HG03432 (cell line): ENCODE measurements at regions not wholly inside any gene's neighbourhood (a gene's known extent, or its start where the extent isn't known, plus 50 kb on each side); places are given as distances from the start of the nearest gene placed in this dataset.

Experiments
- ATAC-seq: cut with Tn5 transposase; IDR thresholded peaks from one replicate; pipeline ENCODE4 v1.9.1; 2021; ENCODE audit warnings: mild to moderate bottlenecking, moderate library complexity; ENCODE audit not compliant: unreplicated experiment

DNA sequence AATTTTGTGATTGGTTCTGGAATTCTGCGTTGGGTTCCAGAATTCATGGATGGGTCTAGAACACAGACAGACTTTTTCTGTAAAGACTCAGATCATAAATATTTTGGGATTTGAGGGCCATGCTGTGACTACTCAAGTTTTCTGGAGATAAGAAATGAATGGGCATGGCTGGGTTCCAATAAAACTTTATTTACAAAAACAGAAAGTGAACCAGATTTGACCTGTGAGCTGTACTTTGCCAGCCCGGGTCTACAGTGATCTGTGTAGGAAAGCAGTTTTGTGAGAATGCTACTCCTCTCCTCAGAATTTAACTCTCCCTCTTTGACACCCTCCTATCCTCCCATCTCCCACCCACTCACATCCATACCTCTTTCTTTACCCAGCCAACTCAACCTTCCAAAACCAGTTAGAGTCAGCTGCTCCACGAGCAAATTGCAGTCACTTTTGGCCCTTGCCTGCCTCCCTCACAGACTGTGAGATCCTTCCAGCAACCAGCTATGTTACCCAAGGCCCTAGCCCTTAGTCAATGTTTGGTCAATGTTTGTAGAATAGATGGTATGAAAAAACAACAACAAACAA is 312.8 kb upstream of the ZMIZ1 start:
- no peak for ATAC-seq

DNA sequence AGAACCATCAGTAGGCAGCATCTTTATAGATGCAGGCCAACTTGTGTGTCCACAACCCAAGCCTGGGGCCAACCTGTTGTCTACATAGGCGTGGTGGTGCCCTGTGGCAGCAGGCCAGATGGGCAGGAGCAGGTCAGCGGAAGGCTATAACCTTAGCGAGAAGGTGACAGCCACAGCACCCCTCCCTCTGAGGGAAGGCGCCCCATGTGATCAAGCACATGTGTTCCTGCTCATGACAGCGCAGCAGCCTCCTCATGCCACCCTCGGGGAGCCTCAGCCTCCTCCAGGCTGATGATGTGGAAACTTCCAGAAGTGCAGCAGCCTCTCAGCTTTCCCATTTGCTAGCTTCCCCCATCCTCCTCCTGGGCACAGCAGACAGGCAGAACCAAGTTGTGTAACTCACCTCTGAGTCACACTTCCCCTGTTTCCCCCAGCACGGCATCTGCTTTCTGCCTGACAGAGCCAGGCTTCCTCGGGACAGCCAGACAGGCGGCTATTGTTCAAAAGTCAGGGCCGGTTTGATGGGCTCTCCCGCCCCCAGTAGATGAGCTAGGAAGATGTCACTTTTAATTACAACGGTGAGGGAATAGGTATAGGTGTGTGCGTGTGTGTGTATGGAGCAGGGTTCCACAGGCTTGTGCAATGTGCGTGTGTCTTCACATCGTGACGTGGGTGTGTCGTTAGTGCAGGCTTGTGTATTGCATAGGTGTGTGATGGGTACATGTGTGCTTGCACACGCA is 312.0 kb upstream of the ZMIZ1 start:
- ATAC-seq: peak; percentile 48

DNA sequence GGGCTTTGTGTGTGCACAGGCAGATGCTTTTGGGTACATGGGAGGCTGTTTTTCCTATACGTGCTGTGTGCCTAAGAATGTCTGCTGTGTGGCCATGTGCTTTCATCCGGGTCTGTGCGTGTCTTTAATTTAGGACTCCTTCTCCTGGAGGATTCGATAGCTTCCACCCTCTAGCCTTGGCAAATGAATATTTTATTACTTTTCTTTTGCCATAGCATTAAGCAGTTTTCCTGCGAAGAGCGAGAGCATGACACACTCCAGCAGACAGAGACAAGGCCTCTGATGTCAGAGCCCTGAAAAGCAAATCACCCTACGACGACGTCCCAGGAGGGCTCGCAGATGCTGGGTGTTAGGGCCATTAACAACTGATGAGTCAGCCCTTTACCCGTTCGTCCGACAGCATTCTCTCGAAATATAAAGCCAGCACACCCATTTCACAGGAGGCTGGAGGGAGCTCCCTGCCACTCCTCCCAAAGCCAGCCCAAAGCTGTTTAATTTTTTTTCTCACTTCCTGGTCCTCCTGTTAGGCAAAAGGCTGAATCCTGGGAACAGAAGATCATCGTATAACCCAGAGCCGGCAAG is 311.3 kb upstream of the ZMIZ1 start:
- ATAC-seq: no peak

DNA sequence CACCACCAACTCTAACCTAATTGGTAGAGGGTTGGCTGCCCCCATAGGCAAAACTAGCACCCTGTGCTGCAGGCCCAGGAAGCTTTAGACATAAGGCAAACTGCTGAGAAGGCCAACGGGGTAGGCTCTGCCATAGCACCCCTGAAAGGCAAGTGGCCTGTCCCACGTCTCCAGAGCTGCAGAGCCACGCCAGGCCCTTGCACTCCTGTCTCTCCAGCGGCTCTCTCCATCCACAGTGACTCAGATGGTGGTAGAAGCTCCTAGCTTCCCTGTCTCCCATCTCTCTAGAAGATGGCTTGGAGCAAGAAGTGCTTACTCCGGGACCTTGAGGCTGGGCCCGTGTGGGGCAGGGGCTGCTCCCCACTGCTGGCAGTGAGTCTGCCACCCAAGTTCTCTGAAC is 310.6 kb upstream of the ZMIZ1 start:
- ATAC-seq: no peak

DNA sequence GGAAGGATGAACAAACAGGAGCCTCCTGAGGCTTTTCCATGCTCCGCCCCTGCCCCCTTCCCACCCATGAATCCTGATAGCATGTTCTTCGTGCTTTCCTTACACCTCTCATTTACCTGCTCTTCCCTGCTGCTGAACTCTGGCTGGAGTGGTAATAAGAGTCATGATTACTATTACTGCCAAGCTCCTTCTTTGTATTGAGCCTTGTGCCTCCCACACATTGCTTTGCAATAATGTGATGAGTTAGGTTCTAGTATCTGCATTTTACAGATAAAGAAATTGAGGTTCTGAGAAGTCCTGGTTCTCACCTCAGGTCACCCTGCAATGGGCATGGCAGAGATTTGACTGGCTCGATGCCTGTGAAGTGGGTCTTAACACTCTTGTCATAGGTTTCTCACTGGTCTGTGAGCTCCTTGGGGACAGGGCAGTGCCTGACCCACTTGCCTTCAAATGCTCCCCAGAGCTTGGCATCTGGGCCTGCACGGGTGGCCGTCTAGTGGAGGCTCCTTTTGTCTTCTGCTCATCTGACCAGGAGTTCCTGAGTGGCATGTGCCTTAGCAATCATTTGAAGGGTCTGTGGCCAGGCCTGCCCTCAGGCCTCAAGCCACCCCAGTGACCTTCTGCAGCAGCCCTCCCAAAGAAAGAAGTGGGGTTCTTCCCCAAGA is 309.2 kb upstream of the ZMIZ1 start:
- ATAC-seq: no peak

DNA sequence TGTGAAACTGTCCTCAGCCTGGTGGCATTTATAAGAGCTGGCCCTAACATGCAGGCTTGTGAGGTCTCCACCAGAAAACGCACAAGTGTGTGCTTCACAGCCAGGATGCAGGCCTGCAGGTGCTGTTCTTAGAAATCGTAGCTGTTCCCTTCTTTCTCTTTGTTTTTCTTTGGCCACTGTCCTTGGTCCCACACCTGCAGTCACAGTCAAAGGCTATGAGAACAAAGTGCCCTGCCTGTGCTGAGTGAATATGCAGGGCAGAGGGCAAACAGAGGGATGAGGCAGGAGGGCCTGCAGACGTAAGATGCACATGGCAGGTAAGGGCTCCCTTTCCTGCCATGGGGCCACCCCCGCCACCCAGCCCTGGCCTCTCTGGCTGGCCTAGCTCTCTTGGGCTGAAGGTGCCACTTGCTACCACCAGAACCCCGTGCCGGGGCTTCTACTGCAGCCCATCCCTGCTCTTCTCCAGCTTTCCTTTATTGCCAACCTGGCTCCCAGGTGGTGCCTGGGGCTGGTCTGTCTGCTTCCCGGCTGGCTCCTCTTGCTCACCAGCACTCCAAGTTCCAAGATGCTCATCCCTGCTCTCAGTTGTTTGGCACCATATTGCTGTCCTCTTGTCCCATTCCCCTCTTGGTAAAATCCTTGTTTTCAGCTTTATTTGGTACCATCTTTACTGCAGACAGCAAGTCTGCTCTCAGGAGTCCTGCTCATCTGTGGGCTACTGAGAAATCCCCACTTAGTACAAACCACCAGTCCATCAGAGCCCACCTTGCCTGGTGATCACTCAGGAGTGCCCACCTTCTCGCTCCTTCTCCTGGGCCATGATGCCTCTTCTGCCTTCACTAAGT is 308.1 kb upstream of the ZMIZ1 start:
- ATAC-seq: no peak

DNA sequence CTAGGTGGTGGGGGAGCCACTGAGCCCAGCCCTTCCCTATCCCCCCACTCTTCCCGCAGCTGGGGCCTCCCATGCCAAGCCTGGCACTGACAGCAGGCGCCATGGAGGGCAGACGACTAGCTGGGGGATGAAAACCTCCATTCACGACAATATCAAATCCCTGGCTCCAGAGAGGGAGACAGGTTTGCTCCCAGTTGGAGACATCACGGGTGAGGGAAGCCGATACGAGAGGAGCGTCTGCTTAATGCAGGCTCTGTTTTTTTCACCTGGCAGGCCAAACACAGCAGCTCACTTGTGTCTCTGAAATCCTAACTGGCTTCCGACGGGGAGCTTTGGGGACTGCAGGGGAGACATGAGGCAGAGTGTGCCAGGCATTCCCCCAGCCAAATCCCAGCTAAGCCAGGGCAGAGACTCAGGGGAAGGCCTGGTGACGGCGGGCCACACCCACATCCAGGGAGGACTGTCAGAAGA is 307.4 kb upstream of the ZMIZ1 start:
- ATAC-seq: no peak

DNA sequence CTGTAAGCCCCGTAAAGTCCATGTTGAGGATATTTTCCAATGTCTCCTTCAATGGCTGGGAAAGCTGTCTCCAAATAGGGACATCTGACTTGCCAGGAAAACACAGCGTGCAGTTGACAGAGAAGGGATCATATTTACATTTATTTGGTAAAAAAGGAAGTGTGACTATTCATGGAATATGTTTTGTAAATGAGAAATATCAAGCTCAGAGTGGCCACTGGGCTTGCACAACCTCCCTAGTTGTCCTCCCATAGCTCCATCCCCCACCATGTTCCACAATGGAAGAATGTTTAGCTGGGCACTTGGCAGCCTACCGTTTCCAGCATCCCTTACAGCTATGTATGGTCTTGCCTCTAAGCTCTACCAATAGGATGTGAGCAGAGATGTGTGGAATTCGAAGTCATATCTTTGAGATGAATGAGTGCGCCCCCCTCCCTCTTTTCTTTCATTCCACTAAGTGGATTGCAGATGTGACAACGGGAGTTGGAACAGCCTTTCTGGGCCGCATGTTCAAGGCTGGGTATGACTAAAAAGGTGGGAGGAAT is 306.6 kb upstream of the ZMIZ1 start:
- no peak for ATAC-seq

DNA sequence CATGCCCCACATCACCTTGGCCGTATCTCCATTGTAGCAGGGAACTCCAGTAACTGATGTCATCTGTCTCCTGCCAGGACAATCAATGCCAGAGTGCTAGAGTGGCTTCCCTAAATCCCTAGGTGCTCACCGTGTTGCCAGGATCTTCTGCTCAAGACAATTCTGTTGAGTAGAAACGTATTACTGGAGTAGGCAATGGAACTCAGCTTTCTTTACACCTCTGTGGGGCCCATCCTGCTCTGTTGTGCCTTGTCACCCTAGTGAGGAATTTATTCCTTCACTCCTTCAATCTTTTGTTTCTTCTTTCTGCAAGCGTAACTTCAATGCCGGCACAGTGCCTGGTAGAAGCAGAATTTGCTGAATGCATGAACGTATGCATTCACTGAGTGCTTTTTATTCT is 305.5 kb upstream of the ZMIZ1 start:
- ATAC-seq: no peak

DNA sequence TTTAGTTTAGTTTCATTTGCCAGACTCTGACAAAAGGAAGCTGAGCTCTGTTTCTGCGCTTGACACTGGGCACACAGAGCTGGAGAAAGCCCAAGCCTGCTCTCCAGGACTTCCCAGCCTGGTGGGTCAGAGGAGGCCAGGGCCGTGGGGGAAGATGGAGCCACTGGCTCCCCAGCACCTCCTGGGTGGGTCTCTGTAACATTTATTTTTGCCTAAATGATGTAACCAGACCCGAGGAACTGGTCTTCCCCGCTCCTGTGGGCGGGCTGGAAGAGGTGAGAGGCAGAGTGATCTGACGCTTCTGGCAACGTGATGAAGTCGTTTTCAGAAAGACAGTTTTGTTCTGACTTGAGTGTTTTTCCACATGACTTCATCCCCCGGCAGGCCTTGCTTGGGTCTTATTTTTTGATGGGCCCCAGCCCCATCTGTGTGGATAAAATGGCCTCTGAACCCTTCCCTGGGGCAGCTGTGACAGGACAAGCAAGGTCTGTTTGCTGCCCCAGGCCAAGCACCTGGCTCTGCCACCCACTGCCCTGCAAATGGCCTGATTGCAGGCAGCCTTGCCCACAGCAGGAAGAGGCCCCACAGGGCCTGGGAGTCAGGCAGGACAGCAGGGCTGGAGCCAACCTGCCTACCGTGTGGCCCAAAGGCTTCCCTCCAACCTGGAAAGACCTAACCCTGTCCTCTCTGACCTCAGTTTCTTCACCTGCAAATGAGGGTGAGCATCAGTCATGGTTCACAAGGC is 304.9 kb upstream of the ZMIZ1 start:
- peak; percentile 57 for ATAC-seq

DNA sequence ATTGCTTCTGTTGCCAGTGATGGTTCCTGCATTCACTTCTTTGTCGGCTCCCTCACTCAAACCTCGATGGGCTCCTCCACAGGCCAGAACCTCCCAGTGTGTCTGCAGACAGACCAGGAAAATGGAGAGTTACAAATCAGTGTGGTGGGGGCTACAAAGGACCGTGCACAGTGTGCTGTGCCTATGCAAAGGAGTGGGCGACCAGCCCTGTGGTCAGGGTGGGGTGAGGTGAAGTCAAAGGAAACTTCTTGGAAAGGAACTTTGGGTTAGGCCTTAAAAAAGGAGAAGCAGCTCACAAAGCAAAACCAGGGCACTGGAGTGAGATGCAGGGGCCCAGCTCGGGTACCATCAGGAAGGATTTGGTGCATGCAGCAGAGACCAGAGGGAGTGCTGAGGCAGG is 304.3 kb upstream of the ZMIZ1 start:
- ATAC-seq: no peak

DNA sequence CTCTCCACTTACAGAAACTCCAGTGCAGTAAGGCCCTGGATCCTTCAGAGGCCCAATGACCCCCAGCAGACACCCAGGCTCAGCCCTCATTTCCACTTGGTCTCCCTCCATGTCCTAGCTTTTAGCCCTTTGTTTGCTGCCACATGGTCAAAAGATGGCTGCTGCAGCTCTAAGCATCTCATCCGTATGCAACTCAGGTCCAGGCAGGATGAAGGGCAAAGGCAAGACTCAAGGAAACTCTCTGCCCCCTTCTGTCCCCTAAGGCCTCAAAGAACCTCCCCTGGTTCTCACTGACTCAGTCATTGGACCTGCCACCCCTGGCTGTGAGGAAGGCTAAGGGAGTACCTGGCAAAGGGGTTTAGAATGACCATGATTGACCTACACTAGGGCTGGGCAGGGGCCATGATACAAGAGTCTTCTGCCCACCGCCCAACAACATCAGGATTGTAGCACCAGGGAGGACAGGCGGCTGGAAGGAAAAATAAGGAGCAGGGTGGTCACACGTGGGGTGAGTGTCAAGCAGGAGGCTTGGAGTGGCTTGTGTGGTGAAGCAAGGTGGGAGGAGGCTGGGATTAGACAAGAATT is 303.8 kb upstream of the ZMIZ1 start:
- no peak for ATAC-seq

DNA sequence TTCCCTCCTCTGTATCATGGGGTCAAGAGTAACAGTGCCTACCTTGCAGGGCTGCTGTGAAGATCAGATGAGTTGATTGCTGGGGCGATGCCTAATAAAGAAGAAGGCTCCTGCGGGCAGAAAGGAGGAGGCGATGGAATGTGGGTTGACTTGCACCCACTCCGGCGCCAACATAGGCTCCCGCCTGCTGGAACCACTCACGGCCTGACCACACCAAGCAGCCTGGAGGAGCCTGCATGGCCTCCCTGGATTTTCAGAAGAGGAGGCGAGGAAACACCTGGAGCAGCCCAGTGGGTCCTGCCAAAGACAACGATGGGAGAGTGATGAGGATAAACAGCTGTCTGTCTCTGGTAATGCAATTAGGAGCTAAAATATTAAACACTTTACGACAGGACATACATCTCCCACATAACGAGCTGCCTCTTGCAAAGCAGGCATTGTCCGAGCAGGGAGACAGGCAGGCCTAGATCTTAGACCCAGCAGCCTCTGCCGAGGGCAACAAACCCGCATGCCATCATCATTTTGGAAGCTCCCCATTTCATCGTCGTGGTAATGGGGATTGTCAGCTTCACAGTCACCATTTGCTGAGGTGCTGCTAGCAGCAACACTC is 302.9 kb upstream of the ZMIZ1 start:
- ATAC-seq: no peak

DNA sequence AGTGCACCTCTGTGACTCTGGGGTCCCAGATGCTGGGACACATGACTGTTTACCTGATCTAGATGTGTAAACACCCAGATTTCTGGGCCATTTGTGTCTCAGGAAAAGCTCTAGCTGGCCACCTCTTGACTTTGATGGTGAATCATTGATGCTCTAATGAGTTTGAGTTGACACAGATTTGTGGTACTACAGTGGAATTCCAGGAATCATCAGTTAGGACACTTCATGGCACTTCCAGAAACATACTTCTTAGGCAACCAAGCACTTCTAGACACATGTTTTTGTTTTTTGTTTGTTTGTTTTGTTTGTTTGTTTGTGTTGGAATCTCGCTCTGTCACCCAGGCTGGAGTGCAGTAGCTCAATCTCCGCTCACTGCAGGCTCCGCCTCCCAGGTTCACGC is 302.2 kb upstream of the ZMIZ1 start:
- ATAC-seq: no peak

DNA sequence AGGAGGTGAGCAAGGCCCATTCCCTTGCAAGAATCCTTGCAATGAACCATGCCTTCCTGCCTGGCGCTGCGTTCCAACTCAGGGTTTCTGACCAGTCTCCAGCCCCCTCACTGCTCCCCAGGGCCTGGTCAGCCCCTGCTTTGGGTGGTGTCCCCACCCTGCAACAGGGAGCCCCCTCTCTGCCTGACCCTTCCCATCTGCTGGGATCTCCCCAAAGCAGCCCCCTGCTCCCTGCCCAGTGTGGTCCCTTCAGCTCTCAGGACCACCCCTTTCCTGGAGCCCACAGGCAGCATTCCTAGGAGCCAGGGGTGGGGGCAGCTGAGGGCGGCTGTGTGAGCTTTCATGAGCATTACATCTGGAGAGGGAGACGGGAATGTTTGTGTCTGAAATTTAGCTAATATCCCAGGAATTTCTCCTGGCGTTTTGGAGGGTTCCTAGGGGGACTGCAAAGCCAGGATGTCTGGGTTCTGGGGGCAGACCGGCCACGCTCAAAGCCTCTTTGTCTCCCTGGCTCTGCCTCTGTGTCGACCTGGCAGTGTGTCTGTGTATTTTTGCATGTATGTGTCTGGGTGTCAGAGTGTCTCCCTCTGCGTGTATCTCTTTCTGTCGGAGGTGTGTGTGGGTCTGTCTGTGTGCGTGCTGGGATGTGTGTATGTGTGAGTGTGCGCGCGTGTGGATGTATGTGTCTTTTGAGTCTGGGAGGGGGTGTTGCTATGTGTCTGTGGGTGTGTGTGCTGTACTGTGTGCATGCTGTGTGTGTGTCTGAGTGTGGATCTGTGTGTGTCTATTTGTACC is 300.5 kb upstream of the ZMIZ1 start:
- no peak for ATAC-seq

DNA sequence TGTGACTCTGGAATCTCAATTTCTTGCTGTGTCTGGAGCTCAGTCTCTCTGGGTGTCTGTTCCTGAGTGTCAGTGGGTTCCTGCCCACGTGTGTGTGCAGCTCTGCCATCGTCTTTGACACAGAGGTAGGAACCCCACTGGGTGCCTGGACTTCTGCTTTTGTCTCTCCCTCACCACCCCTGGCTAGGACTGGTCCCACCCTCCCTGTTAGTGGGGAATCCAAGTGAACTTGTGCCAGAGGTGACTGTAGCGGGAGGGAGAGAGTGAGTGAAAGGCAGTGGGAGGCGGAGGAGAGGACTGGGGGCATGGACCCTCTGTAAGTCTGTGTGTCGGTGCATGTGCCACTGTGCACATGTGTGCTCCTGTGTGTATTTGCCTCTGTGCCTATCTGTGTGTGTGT is 299.9 kb upstream of the ZMIZ1 start:
- ATAC-seq: no peak

DNA sequence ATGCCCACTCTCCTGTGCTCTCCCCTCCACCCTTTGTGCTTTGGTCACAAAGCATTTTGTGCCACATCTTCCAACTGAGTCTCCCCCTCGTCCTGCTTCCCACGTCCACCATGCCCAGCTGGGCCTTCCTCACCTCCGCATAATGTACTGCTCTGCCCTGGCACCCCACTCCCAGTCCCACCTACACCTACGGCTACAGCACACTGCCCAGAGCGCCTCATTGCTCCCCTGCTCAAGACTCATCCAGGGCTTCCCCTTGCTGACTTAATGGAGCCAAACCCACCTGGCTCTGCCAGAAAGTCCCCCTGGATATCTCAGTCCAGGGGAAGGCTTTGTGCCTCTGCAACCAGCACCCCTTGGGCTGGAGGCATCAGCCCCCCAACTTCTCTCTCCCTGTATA is 299.2 kb upstream of the ZMIZ1 start:
- no peak for ATAC-seq
